HL-60 (cell line): ENCODE measurements at regions not wholly inside any gene's neighbourhood (a gene's known extent, or its start where the extent isn't known, plus 50 kb on each side); places are given as distances from the start of the nearest gene placed in this dataset.
"Not testable (repeated sequence)": the region's sequence is repeated elsewhere in the genome, so short reads cannot be mapped to it uniquely, and the experiment has no call there.

Source experiments
- CTCF ChIP-seq: IDR thresholded peaks from one replicate; pipeline ENCODE4 v1.5.1; 2011; ENCODE audit warnings: low read length, control low read depth, inconsistent platforms; ENCODE audit not compliant: insufficient read depth
- GABPA ChIP-seq: IDR thresholded peaks from 2 replicates; pipeline ENCODE4 v1.6.1; 2012; ENCODE audit warnings: low read depth
- SPI1 ChIP-seq: IDR thresholded peaks from 2 replicates; pipeline ENCODE4 v1.6.1; 2012; ENCODE audit warnings: low read depth, mild to moderate bottlenecking, borderline replicate concordance

- TF ChIP-seq SPI1, CTCF, GABPA: not testable (repeated sequence)
Observed at GRCh38 chr5:119754825-119755224, 125.5 kb downstream of the FAM170A start.
